ENCODE measurements at regions not wholly inside any gene's neighbourhood (a gene's known extent, or its start where the extent isn't known, plus 50 kb on each side); places are given as distances from the start of the nearest gene placed in this dataset.

- ATAC-seq (no peak), DNase-seq (ENCODE audit: low spot score in 2 of 2) (no peak)
- Mint-ChIP-seq H3K9me3 (no peaks in the 10 kb centered on the region), H3K36me3 (no peaks in the 10 kb centered on the region), H3K27ac (no peak overlapping the region)
Measured at GRCh38 chr6:140571145-140571544, 1196.7 kb upstream of the CITED2 start.

GRCh38 chr6:140567466-140567865, 1193.0 kb upstream of the CITED2 start:
- H3K27ac Mint-ChIP-seq = no peak overlapping the region
- no peak for ATAC-seq
- DNase-seq (ENCODE audit: low spot score in 2 of 2) = no peak
- H3K9me3 Mint-ChIP-seq = no peaks in the 10 kb centered on the region
- H3K36me3 Mint-ChIP-seq = no peaks in the 10 kb centered on the region

GRCh38 chr6:140566781-140567277, 1192.4 kb upstream of the CITED2 start:
- ATAC-seq (no peak), DNase-seq (ENCODE audit: low spot score in 2 of 2) (no peak)
- Mint-ChIP-seq H3K36me3 (no peaks in the 10 kb centered on the region), H3K9me3 (no peaks in the 10 kb centered on the region), H3K27ac (no peak overlapping the region)

GRCh38 chr6:140563728-140564127, 1189.3 kb upstream of the CITED2 start:
- no peaks in the 10 kb centered on the region for H3K36me3 Mint-ChIP-seq
- ATAC-seq = no peak
- no peaks in the 10 kb centered on the region for H3K9me3 Mint-ChIP-seq
- no peak for DNase-seq (ENCODE audit: low spot score in 2 of 2)
- no peak overlapping the region for H3K27ac Mint-ChIP-seq

GRCh38 chr6:140561701-140562100, 1187.3 kb upstream of the CITED2 start:
- DNase-seq (ENCODE audit: low spot score in 2 of 2) = no peak
- Mint-ChIP-seq H3K9me3 (no peaks in the 10 kb centered on the region), H3K36me3 (no peaks in the 10 kb centered on the region), H3K27ac (no peak overlapping the region)
- no peak for ATAC-seq

- H3K27ac Mint-ChIP-seq = no peak overlapping the region
- H3K9me3 Mint-ChIP-seq = no peaks in the 10 kb centered on the region
- DNase-seq (ENCODE audit: low spot score in 2 of 2) (no peak), ATAC-seq (no peak)
- H3K36me3 Mint-ChIP-seq = no peaks in the 10 kb centered on the region
Measured at GRCh38 chr6:140560671-140561070, 1186.2 kb upstream of the CITED2 start.

GRCh38 chr6:140559458-140559857, 1185.0 kb upstream of the CITED2 start:
- no peak for DNase-seq (ENCODE audit: low spot score in 2 of 2)
- H3K27ac Mint-ChIP-seq = no peak overlapping the region
- no peaks in the 10 kb centered on the region for H3K9me3 Mint-ChIP-seq
- ATAC-seq = no peak
- no peaks in the 10 kb centered on the region for H3K36me3 Mint-ChIP-seq

- H3K9me3 Mint-ChIP-seq = no peaks in the 10 kb centered on the region
- H3K36me3 Mint-ChIP-seq = no peaks in the 10 kb centered on the region
- no peak for DNase-seq (ENCODE audit: low spot score in 2 of 2)
- no peak overlapping the region for H3K27ac Mint-ChIP-seq
- ATAC-seq = no peak
Measured at GRCh38 chr6:140554421-140554820, 1180.0 kb upstream of the CITED2 start.

- no peak overlapping the region for H3K27ac Mint-ChIP-seq
- ATAC-seq = no peak
- no peaks in the 10 kb centered on the region for H3K36me3 Mint-ChIP-seq
- H3K9me3 Mint-ChIP-seq = no peaks in the 10 kb centered on the region
- no peak for DNase-seq (ENCODE audit: low spot score in 2 of 2)
Measured at GRCh38 chr6:140548366-140548765, 1173.9 kb upstream of the CITED2 start.

GRCh38 chr6:140546640-140547039, 1172.2 kb upstream of the CITED2 start:
- ATAC-seq = no peak
- Mint-ChIP-seq H3K27ac (no peak overlapping the region), H3K36me3 (no peaks in the 10 kb centered on the region), H3K9me3 (no peaks in the 10 kb centered on the region)
- no peak for DNase-seq (ENCODE audit: low spot score in 2 of 2)

GRCh38 chr6:140544431-140544830, 1170.0 kb upstream of the CITED2 start:
- DNase-seq (ENCODE audit: low spot score in 2 of 2) (no peak), ATAC-seq (no peak)
- H3K9me3 Mint-ChIP-seq = no peaks in the 10 kb centered on the region
- no peak overlapping the region for H3K27ac Mint-ChIP-seq
- H3K36me3 Mint-ChIP-seq = no peaks in the 10 kb centered on the region

GRCh38 chr6:140542863-140543262, 1168.4 kb upstream of the CITED2 start:
- no peak for DNase-seq (ENCODE audit: low spot score in 2 of 2)
- Mint-ChIP-seq H3K27ac (no peak overlapping the region), H3K36me3 (no peaks in the 10 kb centered on the region), H3K9me3 (no peaks in the 10 kb centered on the region)
- no peak for ATAC-seq

GRCh38 chr6:140541288-140541687, 1166.8 kb upstream of the CITED2 start:
- DNase-seq (ENCODE audit: low spot score in 2 of 2) (no peak), ATAC-seq (no peak)
- H3K9me3 Mint-ChIP-seq = no peaks in the 10 kb centered on the region
- H3K27ac Mint-ChIP-seq = no peak overlapping the region
- H3K36me3 Mint-ChIP-seq = no peaks in the 10 kb centered on the region

GRCh38 chr6:140540743-140541142, 1166.3 kb upstream of the CITED2 start:
- DNase-seq (ENCODE audit: low spot score in 2 of 2) (no peak), ATAC-seq (no peak)
- no peaks in the 10 kb centered on the region for H3K9me3 Mint-ChIP-seq
- no peak overlapping the region for H3K27ac Mint-ChIP-seq
- no peaks in the 10 kb centered on the region for H3K36me3 Mint-ChIP-seq

GRCh38 chr6:140538926-140539325, 1164.5 kb upstream of the CITED2 start:
- no peak for ATAC-seq
- no peak for DNase-seq (ENCODE audit: low spot score in 2 of 2)
- no peaks in the 10 kb centered on the region for H3K36me3 Mint-ChIP-seq
- H3K27ac Mint-ChIP-seq = no peak overlapping the region
- peaks cover 0 to 9% of the 10 kb centered on the region in 2 donors for H3K9me3 Mint-ChIP-seq

GRCh38 chr6:140537834-140538705, 1163.6 kb upstream of the CITED2 start:
- no peaks in the 10 kb centered on the region for H3K36me3 Mint-ChIP-seq
- DNase-seq (ENCODE audit: low spot score in 2 of 2) (no peak), ATAC-seq (no peak)
- H3K9me3 Mint-ChIP-seq = peaks cover 0 to 13% of the 10 kb centered on the region in 2 donors
- no peak overlapping the region for H3K27ac Mint-ChIP-seq

- ATAC-seq = no peak
- no peak overlapping the region for H3K27ac Mint-ChIP-seq
- H3K36me3 Mint-ChIP-seq = no peaks in the 10 kb centered on the region
- no peak for DNase-seq (ENCODE audit: low spot score in 2 of 2)
- peaks cover 0 to 16% of the 10 kb centered on the region in 2 donors for H3K9me3 Mint-ChIP-seq
Measured at GRCh38 chr6:140537211-140537610, 1162.8 kb upstream of the CITED2 start.

GRCh38 chr6:140535511-140535910, 1161.1 kb upstream of the CITED2 start:
- no peak for DNase-seq (ENCODE audit: low spot score in 2 of 2)
- H3K36me3 Mint-ChIP-seq = no peaks in the 10 kb centered on the region
- no peak overlapping the region for H3K27ac Mint-ChIP-seq
- peaks cover 0 to 16% of the 10 kb centered on the region in 2 donors for H3K9me3 Mint-ChIP-seq
- no peak for ATAC-seq

Data from activated naive CD4-positive, alpha-beta T cell treated with anti-CD3 and anti-CD28 coated beads, Interleukin-2, amount 50 U/mL, for 72 hours (primary cell).